NCI-H2196 treated with DMSO at 0.1 percent for 48 hours (cell line): ENCODE measurements at regions not wholly inside any gene's neighbourhood (a gene's known extent, or its start where the extent isn't known, plus 50 kb on each side); places are given as distances from the start of the nearest gene placed in this dataset.

ENCODE experiments used
- DNase-seq: peaks from one replicate; lab custom pipeline; 2025; ENCODE audit not compliant: unreplicated experiment; lab: John Stamatoyannopoulos, UW

DNA sequence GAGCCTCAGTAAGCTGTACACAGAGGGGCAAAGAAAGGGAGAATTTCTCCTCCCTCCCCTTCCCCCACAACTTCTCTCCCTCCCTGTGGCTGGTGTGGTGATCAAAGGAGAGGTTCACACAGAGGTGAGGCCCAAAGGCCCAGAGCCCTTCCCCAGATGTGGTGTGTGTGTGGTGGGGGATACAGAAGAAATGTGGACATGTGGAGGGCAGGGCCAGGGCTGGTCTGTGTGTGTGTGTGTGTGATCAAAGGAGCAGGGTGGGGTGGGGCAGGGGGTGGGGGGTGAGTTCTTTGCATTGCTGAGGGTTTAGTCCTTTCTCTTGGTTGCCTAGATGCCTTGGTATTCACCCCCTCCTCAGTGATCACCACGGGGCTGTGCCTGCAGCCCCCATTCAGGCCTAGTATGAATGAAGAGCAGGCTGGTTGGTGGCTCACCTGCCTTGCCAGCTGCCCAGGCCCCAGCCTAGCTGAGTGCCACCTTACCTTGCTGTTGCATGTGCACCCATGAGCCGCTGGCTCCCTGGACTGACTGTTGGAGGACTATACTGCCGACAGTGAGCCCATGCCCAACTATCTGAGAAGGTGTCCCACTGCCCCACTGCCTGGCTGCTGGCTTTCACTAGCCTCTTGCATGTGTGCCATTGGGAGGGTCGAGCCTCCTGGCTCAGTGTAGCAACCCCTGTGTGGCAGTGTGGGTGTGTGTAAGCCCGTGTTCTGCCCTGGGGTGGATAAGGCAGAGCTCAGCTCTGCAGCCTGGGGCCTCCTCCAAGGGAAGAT, 101.9 kb downstream of the EFNB1 start:
- no peak for DNase-seq

DNA sequence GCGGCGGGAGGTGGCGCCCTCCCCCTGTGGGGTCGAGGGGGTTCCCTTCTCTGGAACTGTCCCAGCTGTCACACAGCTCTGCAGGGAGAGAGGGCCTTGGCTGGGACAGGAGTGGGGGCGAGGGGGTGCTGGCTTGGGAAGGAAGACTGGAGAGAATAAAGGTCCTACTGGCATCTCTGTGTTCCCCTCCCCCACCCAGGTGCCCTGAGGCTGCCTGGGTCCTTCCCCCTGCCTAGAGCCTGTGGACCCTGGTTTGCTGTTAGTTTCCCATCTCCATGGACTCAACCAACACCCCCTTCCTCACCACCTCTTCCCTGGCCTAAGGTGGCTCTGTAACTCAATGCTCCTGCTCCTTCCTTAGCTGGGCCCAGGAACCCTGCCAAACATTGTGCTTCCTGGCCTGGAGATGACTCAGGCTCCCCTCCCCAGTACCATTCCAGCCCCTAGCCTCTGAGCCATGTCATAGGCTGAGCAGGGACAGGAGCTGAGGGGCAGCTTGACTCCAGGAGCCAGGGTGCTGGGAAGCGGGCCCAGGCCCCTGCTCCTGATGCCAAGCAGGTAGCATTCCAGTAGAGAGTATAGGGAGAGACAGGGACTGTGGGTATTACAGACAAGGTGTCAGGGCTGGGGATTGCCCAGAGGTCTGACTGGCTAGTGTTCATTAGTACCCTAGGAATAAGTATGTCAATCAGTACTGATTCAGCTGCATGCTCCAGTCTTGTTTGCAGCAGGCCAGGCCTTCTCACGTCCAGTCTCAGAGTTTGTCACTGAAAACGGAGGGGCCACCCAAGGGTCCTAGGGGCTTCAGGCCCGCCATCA, 100.7 kb downstream of the EFNB1 start:
- peak; percentile 7 for DNase-seq

DNA sequence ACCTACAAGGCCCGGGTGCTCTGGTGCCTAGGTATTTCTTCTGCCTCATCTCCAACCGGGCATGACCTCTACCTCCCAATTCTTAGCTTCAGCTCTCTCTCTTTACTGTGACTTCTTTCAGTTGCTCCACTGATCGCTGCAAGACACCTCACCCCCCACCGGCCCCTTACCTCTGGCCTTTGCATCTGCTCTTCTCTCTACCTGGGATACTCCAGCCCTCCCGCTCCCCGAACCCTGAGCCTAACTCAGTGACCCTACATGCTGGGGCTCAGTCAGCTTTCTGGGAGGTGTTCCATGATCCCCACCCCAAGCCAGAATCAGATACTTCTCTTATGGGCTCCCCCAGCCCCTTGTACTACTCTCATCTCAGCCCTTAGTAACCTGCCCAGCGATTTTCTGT, 99.6 kb downstream of the EFNB1 start:
- no peak for DNase-seq

DNA sequence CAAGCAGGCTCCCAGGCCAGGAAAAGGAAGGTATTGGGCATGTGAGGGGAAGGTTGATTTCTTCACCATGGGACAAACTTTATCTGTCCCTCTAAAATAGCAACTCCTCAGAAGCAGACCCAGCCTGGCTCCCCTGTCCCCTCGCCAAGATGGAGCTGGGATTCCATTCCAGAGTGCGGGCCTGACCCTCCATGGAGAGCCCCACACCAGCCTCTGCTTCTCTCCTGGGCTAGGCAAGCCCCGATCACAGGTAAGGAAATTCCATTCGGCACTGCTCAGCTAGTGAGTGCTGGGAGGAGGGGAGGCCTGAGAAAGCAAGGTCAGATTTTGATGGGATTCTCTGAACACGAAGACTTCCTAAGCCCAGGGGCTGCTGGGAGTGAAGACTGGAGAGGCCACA, 98.4 kb downstream of the EFNB1 start:
- no peak for DNase-seq

DNA sequence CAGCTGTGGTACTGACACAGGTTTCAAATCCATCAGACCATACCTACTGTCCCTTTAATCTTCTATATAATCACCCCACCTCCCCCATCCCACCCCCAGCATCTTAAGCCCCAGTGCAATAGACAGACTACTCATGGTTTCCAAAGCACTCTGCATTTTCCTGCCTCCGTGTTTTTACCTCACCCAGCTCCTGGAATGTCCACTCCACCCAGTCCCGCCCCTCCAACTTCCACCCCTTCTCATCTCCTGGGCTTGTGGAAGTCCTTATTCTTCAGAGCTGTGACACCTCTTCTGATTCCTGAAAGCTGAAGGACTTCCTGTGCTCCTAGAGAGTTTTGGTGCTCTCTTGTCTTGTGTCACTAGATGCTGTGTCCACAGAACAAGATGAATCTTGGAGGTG, 94.3 kb downstream of the EFNB1 start:
- DNase-seq: no peak

DNA sequence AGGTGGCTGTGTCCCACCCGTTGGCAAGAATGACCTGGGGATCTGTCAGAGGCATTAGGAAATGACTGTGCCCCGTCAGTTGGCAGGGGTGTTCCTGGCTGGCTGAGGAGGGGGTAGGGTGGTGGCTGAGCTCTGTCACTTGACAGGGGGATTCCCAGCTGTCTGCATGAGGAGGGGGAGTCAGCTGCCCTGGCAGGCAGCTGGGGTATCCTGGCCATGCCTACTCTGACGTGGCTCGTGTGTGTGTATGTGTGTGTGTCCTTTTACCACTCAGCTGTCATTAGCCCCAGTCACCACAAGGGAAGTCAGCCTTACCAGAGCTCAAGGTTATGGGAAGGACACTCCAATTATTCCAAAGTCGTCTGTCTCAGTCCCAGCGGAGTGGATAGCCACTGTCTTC, 93.2 kb downstream of the EFNB1 start:
- DNase-seq: no peak

DNA sequence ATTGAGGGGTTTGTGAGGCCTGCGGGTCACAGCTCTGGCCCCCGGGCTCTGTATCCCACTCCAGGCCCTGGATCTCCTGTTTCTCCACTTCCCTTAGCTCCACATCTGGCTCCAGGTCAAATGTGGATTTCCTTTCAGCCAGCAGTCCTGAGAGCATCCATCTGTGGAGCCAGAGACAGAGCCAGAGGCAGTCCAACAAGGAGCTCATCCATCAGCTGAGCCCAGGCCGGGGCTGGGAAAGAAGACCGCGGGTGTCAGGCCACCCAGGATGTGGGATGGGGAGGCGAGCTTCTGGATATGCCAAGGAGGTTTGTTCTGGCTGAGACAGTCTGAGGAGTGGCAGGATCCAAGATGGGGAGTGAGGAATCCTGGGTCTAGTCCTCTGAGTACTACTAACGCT, 91.7 kb downstream of the EFNB1 start:
- DNase-seq: no peak

DNA sequence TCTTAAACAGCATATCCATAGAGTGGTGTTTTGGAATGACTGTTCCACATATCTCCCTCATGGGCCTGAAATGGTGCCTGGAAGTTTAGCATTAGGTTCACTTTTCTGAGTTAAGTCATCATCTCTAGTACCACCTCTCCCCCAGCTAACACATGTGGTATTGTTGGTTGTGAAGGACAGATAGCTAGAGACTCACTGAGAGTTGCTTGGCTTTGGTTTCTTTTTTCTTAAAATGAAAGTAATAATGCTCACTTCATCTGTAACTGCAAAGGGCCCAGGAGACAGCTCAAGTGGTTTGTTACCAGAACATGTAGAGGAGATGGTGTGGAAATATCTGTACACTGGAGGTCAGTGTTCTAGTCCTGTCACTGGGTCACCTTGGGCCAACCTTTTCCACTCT, 90.9 kb downstream of the EFNB1 start:
- no peak for DNase-seq

DNA sequence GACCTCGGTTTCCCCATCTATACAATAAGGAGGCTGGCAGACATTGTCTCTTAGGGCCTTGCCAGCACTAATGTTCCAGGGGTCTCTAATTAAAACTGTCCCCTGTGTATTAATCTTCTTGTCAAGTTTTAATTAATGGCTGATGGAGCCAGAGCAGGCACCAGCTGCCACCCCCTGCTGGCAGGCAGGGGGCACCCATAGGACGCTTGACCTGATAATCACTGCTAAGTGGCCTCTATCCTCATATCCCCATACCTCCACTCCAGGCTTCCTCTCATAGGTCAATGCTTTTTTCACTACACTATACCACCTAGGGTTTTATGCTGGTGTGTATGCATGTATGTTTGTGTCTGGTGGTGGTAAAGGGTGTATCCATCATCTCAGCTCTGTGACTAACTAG, 89.4 kb downstream of the EFNB1 start:
- DNase-seq: no peak

DNA sequence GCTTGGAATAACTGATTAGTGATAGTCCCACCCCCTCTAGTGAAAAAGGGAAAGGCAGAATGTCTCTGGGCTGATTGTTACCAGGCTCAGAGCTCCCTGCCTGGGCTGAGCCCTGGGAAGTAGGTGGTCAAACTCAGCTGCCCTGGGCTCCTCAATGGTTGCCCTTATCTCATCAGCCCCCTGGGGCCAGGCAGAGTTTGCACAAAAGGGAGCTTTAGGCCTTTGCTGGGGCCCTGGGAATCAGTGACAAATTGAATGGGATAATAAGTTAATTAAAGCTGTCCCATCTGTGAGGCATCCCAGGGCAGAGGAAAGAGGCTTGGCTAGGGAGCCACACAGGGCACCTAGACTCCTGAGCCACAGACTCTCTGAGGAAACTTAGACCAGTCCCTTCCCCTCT, 89.0 kb downstream of the EFNB1 start:
- no peak for DNase-seq

DNA sequence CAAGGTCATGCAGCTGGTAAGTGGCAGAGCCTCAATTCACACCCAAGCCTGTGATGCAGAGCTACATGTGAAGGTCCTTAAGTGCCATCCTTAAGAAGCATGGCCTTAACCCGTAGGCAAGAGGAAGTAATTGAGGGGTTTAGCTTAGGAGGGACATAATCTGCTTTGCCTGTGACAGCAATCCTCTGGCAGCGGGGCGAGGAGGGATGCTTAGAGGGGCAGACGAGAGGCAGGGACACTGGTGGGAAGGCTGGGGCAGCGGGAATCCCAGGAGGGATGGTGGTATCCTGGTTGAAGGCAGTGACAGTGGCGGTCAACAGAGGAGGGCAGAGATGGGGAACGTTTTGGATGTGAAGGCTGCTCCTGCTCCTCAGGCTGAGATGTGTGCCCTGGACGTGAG, 88.1 kb downstream of the EFNB1 start:
- no peak for DNase-seq

DNA sequence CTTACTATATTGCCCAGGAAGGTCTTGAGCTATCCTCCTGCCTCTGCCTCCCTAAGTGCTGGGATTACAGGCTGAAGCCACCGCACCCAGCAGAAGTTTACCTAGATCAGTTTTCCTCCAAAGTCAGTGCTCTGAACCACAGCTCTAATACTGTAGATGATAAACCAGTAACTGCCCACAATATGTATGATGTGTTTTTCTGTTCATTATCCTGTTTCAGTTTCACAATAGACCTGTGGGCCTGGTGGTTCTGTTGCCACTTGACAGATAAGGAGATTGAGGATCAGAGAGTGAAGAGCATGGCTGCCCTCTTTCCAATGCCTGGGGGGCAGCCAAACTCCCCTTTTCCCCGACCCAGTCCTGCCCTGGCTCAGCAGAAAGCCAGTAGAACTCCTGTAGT, 87.0 kb downstream of the EFNB1 start:
- no peak for DNase-seq

DNA sequence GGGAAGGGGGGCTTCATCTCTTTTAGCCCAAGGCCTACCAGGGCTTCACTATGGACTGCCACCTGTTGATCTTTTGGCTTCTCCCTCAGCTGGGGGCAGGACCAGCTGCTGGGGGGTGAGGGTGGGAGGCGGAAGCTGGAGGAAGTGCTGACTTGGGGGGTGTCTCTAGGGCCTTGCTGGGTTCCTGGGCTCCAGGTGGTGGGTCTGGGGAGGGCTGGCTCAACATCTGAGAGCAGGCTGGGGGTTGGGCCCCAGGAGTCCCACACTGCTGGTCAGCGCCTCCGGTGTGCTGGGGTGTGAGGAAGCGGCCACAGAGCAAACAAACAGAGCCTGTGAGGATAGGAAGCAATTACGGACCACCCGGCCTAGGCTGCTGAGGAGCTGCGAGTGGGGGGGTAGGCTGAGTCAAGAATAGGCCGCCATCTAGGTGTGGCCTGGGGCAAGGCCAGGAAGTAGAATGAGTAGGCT, 85.7 kb downstream of the EFNB1 start:
- no peak for DNase-seq

DNA sequence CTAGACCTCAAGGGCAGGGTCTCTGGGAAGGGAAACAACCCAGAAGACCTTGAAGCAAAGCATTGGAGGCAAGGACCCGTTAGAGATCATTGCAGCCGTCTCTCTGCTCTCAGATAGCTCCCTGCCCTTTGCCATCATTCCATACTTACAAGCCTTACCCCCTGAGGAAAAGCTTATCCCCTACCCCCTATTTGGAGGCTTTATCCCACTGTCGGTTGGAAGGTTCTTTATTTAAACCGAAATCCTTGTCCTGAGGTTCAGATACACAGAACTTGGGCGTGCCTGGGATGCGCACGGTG, 84.4 kb downstream of the EFNB1 start:
- no peak for DNase-seq

DNA sequence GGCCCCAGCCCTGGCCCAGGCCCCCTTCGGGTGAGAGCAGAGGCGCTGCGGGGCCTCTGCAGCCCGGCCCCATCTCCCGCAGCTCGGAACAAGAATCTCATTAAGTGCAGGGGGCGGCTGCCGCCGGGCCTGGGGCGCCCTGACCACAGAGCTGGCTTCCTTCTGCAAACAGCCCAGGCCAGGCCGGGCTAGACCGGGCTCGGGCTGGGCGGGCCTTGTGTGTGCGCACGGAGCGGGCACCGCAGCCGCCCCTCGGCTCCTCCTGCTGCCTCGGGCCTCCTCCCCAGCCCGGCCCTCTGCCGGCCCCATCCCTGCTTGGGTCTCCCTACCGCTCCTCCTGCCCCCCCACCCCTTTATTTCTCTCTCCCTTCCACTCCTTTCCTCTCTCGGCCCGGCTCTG, 83.3 kb downstream of the EFNB1 start:
- DNase-seq: no peak

DNA sequence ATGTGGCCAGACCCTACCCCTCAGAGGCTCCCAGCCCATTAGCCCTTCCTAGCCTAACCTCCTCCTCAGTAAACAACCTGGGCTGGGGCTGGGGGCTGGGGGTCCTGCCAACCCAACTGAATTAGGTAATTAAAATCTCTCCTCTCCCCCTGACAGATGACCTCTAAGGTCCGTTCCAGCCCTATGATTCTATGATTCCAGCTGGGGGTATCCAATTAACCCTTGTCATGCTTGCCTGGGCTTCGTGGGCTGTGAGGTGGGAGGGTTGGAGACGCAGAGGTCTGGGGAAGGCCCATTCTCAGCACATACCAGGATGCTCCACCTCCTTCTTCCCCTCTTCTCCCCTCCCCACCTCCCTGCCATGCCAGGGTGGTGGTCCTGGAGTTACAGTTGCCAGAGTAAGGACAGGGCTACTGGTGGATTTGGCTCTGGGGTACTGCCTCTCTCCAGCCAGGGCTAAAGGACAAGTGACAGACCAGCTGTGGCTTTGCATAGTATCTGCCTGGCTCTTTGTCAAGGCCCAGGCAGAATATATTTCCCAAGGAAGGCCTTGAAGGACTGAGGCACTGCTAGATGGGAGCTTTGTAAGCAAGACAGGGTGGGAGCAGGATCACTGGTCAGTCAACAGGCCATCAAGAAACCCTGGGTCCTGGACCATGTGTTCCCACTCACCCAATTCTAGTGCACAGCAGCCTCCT, 82.1 kb downstream of the EFNB1 start:
- DNase-seq: no peak

DNA sequence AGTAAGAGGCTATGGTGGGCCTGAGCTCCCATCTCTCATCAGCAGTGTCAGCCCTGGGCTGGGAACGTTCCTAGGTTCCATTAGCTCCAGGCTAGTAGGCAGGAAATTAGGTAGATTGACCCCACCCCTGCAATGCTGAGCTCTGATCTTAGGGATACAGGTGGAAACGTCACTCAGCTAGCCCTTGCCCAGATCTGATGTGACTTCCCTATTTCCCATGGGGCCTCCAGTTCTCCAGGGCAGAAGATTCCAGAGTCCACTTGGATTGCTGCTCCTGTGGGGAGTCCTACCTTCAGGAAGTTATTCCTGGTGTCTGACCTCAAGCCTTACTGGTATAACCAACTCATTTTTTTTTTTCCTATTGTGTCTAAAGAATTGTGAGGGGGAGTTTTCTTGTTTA, 81.1 kb downstream of the EFNB1 start:
- no peak for DNase-seq

DNA sequence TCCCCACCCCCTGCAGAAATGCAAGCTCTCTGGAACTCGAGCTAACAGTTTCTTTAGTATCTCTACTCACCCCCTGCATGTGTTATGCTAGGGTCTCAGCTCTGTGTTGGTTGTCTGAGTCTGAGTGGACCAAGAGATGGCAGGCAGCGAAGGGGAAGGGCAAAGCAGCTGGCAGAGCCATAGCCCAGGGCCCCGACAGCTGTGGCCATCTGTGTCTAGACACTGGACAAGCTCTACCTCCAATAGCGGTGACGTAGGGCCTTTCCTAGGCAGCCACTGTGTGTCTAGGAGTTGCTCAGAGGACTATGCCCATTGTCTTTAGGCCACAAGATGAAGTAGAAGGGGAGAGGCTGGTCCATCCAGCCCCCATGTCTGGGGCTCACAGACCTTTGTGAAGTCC, 79.2 kb downstream of the EFNB1 start:
- no peak for DNase-seq

DNA sequence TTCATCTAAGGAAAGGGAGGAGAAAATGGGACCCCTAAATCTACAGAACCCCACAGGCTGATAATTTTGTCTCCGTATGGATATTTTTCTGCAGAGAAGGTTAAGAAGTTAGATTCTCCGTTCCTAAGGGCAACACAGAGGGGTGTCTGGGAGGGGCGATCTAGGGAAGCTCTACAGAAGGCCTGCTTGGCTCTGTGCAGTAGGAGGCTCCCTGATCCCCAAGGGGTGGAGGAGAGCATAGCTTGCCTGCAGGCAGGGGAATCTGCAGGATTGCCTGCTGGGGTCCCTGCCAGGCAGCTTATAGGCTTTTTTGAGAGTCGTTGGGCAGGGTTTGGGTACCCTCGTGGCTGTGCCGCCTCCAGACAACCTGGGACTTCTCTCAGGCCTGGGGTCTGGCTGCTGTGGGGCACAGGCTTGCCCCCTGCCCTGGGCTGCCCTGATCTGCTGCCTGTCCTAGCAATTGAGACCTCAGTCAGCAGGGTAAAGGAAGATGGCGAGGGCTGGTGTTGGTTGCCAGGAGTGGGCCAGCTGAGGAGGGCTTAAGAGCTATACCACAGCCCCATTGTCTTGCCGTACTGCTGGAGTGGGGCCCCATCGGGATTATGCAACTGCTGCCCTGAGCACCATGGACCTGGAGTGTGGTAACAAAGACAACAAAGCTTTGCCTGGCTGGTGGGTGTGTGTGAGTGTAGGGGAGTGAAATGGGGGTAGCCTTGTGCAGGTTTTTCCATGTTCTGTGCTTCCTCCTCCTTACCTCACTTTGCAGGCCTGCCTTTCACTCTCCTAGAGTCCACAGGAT, 74.1 kb downstream of the EFNB1 start:
- no peak for DNase-seq

DNA sequence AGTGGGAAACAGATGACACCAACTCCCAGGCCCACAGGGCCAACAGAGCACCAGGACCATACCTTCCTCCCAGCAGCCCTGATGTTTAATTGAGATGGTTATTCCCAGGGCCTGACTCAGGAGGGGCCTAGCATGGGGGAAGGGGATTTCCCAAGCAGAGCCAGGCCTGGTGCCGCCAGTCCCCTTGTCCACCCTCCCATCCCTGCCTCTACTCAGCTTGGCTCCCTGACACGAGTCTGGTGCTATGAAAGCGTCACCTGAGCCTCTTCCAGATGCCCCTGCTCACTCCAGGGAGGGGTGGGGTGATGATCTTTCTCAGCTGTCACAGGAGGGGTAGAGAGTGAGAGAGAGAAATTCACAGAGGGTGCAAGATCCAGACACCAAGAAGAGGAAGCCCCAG, 72.7 kb downstream of the EFNB1 start:
- DNase-seq: no peak

DNA sequence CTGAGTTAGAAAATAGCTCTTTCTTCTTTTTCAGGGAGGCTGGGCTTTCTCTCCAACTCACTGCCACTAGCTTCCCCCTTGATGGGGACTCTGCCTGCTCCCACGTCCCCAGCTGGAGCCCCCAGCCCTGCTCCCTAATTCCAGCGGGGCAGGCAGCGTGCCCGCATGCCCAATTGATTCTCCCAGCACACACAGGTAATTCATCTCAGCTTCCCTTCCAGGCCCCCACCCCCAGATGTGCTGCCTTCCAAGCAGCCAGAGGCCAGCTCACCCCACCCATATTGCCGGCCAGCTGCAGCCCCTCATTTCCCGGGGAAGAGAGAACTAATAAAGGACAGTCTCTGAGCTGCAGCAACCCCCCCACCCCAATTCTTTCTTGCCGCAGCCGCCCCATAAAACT, 69.8 kb downstream of the EFNB1 start:
- DNase-seq: no peak
